CD4-positive, CD25-positive, alpha-beta regulatory T cell (primary cell): ENCODE measurements at regions not wholly inside any gene's neighbourhood (a gene's known extent, or its start where the extent isn't known, plus 50 kb on each side); places are given as distances from the start of the nearest gene placed in this dataset.

Experiments
- ATAC-seq, 2 donors: fragments of 150-1000 bp; cut with Tn5 transposase; one replicate each; pipeline ENCODE4 v1.10.0; 2021; ENCODE audit warnings: low read depth in 2 of 2, moderate number of reproducible peaks in 2 of 2, moderate library complexity in 1 of 2
- DNase-seq, 3 donors: peaks; one replicate each; pipeline versions ENCODE4 v3.0.0 to v3.0.0-alpha.2; 2012 to 2022; ENCODE audit warnings: mixed read lengths in 1 of 3
- H3K27ac ChIP-seq: one replicate; pipeline ENCODE4 v1.7.0; 2013; ENCODE audit warnings: mild to moderate bottlenecking, low read length; ENCODE audit not compliant: insufficient read depth, poor library complexity, severe bottlenecking
- H3K27me3 ChIP-seq: one replicate; pipeline ENCODE4 v1.7.0; 2013; ENCODE audit warnings: low read length; ENCODE audit not compliant: control insufficient read depth, insufficient read depth
- H3K36me3 ChIP-seq: one replicate; pipeline ENCODE4 v1.7.0; 2013; ENCODE audit warnings: mild to moderate bottlenecking, low read length, moderate library complexity; ENCODE audit not compliant: control insufficient read depth, insufficient read depth
- H3K4me1 ChIP-seq: 2 replicates; pipeline ENCODE4 v1.7.0; 2013; ENCODE audit warnings: mild to moderate bottlenecking, low read length; ENCODE audit not compliant: insufficient read depth, control insufficient read depth, poor library complexity, severe bottlenecking
- H3K4me3 ChIP-seq: one replicate; pipeline ENCODE4 v1.7.0; 2013; ENCODE audit warnings: low read depth, mild to moderate bottlenecking, low read length, moderate library complexity
- H3K9me3 ChIP-seq, 2 experiments: 1 replicate in 1 of 2; 2 replicates in 1 of 2; pipeline ENCODE4 v1.7.0; 2013; ENCODE audit warnings: low read length in 2 of 2, mild to moderate bottlenecking in 1 of 2, moderate library complexity in 1 of 2; ENCODE audit not compliant: control insufficient read depth in 2 of 2
- H3K27ac Mint-ChIP-seq, 3 donors: one replicate each; pipeline ENCODE4 v1.8.0; 2020 to 2022; ENCODE audit warnings: mild to moderate bottlenecking in 3 of 3, mixed read lengths in 3 of 3, moderate library complexity in 2 of 3
- H3K27me3 Mint-ChIP-seq: one replicate; pipeline ENCODE4 v1.8.0; 2022; ENCODE audit warnings: mild to moderate bottlenecking, mixed read lengths
- H3K36me3 Mint-ChIP-seq: one replicate; pipeline ENCODE4 v1.8.0; 2020; ENCODE audit warnings: mixed read lengths
- H3K4me1 Mint-ChIP-seq, 4 donors: one replicate each; pipeline ENCODE4 v1.8.0; 2020 to 2022; ENCODE audit warnings: mixed read lengths in 4 of 4, mild to moderate bottlenecking in 1 of 4
- H3K4me3 Mint-ChIP-seq, 4 donors: one replicate each; pipeline ENCODE4 v1.8.0; 2020 to 2022; ENCODE audit warnings: mild to moderate bottlenecking in 4 of 4, mixed read lengths in 4 of 4, moderate library complexity in 3 of 4
- H3K9me3 Mint-ChIP-seq, 7 donors: one replicate each; pipeline ENCODE4 v1.8.0; 2020 to 2022; ENCODE audit warnings: mixed read lengths in 7 of 7, mild to moderate bottlenecking in 3 of 7, moderate library complexity in 2 of 7

DNA sequence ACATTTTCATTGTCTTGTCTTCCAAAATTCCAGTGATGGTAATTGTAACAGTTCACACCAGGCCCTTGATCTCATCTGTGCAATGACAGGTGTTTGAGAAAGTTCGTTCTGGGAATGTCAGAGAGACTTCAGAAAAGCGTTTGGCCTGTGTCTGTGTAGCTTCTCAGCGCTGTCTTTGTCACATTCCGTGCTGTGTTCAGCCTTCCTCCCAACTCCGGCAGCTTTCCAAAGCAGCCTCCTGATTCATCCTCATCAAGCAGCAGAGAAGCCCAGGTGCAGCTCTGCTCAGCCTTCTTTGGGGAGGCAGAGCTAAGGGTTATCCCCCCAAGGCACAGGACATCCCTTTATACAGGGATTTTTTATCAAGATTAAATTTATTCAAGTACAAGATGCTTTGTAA, 494.0 kb upstream of the SUCLG2 start:
- Mint-ChIP-seq H3K4me3 (no peak overlapping the region), H3K27me3 (no peaks in the 10 kb centered on the region), H3K9me3 (peaks cover 0 to 1% (median 0%) of the 10 kb centered on the region in 7 donors), H3K27ac (no peak overlapping the region), H3K4me1 (peaks cover 0 to 2% (median 0%) of the 10 kb centered on the region in 4 donors), H3K36me3 (peaks cover 3% of the 10 kb centered on the region)
- H3K4me3 ChIP-seq: no peak overlapping the region
- no peak overlapping the region for H3K27ac ChIP-seq
- H3K9me3 ChIP-seq: no peaks in the 10 kb centered on the region
- no peaks in the 10 kb centered on the region for H3K27me3 ChIP-seq
- H3K36me3 ChIP-seq: no peaks in the 10 kb centered on the region
- no peak for ATAC-seq
- H3K4me1 ChIP-seq: no peaks in the 10 kb centered on the region
- no peak for DNase-seq

DNA sequence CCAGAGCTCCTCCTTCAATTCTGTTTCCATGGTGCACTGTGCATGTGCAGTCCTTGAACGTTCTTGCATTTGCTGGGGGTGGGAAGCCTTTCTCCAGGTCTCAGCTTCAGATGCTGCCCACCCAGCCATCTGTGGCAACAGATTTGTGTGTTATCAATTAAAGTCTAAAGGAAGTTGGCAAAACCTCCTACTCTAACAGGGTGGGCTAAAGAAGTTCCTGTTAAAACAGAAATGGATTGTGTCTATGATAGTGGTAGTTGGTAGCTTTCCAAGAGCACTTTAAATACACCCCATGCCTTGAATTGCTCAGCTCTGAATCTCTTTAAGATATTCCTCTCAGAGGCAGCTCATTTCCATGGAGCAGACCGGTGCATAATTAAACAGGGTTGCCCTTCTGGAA, 488.0 kb upstream of the SUCLG2 start:
- ATAC-seq (no peak), DNase-seq (no peak)
- Mint-ChIP-seq H3K27me3 (no peaks in the 10 kb centered on the region), H3K36me3 (no peaks in the 10 kb centered on the region), H3K9me3 (peaks cover 0 to 2% (median 0%) of the 10 kb centered on the region in 7 donors), H3K27ac (no peak overlapping the region), H3K4me3 (no peak overlapping the region), H3K4me1 (peaks cover 0 to 3% (median 0%) of the 10 kb centered on the region in 4 donors)
- Histone ChIP-seq H3K27me3 (no peaks in the 10 kb centered on the region), H3K4me1 (no peaks in the 10 kb centered on the region), H3K27ac (no peak overlapping the region), H3K9me3 (no peaks in the 10 kb centered on the region), H3K36me3 (no peaks in the 10 kb centered on the region), H3K4me3 (no peak overlapping the region)

DNA sequence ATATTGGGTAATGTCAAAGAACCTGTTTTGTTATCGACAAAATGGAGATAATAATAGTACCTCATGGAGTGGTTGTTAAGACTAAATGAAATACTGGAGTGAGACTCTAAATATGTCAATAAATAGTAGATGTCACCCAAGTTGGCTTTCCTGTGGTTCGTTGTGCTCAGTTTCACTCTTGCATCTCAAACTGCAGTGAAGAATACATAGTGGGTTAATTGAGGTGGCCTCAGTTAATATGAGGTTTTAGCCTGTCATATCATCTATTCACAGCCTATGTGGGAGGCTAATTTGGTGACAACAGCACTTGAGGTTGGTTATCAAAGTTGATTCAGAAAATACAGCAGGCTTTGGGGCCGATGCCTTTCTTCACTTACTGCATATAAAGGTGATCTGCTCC, 485.5 kb upstream of the SUCLG2 start:
- DNase-seq: no peak
- Mint-ChIP-seq H3K27ac (no peak overlapping the region), H3K4me3 (no peak overlapping the region), H3K4me1 (peaks cover 0 to 5% (median 0%) of the 10 kb centered on the region in 4 donors), H3K27me3 (no peaks in the 10 kb centered on the region), H3K9me3 (peaks cover 0 to 2% (median 0%) of the 10 kb centered on the region in 7 donors), H3K36me3 (no peaks in the 10 kb centered on the region)
- H3K4me1 ChIP-seq: no peaks in the 10 kb centered on the region
- H3K4me3 ChIP-seq: no peak overlapping the region
- H3K27ac ChIP-seq: no peak overlapping the region
- H3K9me3 ChIP-seq: no peaks in the 10 kb centered on the region
- no peaks in the 10 kb centered on the region for H3K27me3 ChIP-seq
- ATAC-seq: no peak
- H3K36me3 ChIP-seq: peaks cover 1% of the 10 kb centered on the region

DNA sequence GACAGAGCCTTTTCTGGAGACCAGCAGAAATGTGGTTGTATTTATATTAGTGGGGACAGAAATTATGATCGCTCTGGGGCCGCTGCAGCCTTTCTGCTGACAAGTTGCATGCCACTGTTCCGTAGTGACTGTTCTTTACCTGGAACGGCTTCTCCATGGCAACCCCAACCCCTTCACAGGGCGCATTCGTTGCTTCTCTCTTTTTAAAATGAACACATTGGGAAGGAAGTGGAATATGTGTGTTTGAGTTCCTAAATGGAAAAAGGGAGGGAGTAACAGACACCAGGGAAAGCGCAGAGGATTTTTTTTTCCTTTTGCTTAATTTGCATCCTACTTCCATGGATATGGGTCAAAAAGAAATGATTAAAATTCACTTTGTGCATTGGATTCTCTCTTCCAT, 482.0 kb upstream of the SUCLG2 start:
- H3K27ac ChIP-seq: no peak overlapping the region
- no peak overlapping the region for H3K4me3 ChIP-seq
- no peaks in the 10 kb centered on the region for H3K27me3 ChIP-seq
- ATAC-seq (no peak), DNase-seq (no peak)
- peaks cover 1% of the 10 kb centered on the region for H3K36me3 ChIP-seq
- no peaks in the 10 kb centered on the region for H3K9me3 ChIP-seq
- H3K4me1 ChIP-seq: no peaks in the 10 kb centered on the region
- Mint-ChIP-seq H3K27me3 (no peaks in the 10 kb centered on the region), H3K27ac (no peak overlapping the region), H3K36me3 (no peaks in the 10 kb centered on the region), H3K9me3 (peaks cover 0 to 7% (median 1%) of the 10 kb centered on the region in 7 donors), H3K4me3 (no peak overlapping the region), H3K4me1 (peaks cover 0 to 5% (median 0%) of the 10 kb centered on the region in 4 donors)

DNA sequence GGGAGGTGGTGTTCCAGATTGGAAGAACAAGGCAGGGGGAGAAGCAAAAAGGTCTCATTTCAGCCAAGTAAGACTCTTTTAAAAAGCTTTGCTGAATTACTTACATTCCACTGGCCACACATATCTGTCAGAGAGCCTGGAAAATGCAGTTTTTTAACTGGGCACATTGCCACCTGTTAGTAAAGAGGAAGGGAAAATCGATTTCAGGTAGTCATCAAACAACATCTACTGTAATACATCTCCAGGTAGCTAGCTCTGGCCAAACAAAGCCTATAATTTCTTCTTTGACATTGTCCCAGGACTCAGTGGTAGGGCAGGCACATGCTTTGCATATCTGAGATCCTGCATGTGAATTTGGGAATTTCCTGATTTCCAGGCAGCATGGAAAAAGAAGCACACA, 480.7 kb upstream of the SUCLG2 start:
- no peaks in the 10 kb centered on the region for H3K4me1 ChIP-seq
- H3K27ac Mint-ChIP-seq: no peak overlapping the region
- H3K27me3 Mint-ChIP-seq: no peaks in the 10 kb centered on the region
- ATAC-seq (no peak), DNase-seq (no peak)
- peaks cover 1% of the 10 kb centered on the region for H3K36me3 ChIP-seq
- peaks cover 0 to 6% (median 0%) of the 10 kb centered on the region in 4 donors for H3K4me1 Mint-ChIP-seq
- no peaks in the 10 kb centered on the region for H3K27me3 ChIP-seq
- H3K36me3 Mint-ChIP-seq: peaks cover 10% of the 10 kb centered on the region
- H3K9me3 ChIP-seq: no peaks in the 10 kb centered on the region
- no peak overlapping the region for H3K4me3 ChIP-seq
- H3K4me3 Mint-ChIP-seq: no peak overlapping the region
- no peak overlapping the region for H3K27ac ChIP-seq
- H3K9me3 Mint-ChIP-seq: peaks cover 0 to 8% (median 1%) of the 10 kb centered on the region in 7 donors

DNA sequence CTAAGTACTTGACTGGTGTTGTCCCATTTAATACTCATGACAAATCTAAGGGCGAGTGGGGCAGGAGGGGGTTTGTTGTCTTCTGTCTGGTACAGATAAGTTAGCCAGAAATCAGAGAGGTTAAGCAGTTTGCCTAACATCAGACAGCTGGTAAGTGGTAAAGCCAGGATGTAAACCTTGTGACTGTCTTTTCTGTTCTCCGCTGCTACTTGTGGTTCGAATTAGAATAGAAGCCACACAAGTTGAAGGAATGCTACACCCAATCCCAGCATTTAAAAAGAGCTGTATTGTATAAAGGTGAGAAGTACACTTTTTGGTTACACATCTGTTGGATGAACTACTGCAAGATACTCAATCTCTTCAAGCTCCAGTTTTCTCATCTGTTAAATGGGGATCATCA, 474.7 kb upstream of the SUCLG2 start:
- H3K9me3 Mint-ChIP-seq: peaks cover 0 to 11% (median 2%) of the 10 kb centered on the region in 7 donors
- H3K36me3 Mint-ChIP-seq: peaks cover 10% of the 10 kb centered on the region
- no peak overlapping the region for H3K4me3 ChIP-seq
- peaks cover 0 to 9% (median 6%) of the 10 kb centered on the region in 4 donors for H3K4me1 Mint-ChIP-seq
- H3K4me3 Mint-ChIP-seq: no peak overlapping the region
- no peaks in the 10 kb centered on the region for H3K4me1 ChIP-seq
- H3K27me3 ChIP-seq: no peaks in the 10 kb centered on the region
- H3K27me3 Mint-ChIP-seq: no peaks in the 10 kb centered on the region
- no peaks in the 10 kb centered on the region for H3K9me3 ChIP-seq
- no peak overlapping the region for H3K27ac Mint-ChIP-seq
- DNase-seq (no peak), ATAC-seq (no peak)
- no peaks in the 10 kb centered on the region for H3K36me3 ChIP-seq
- no peak overlapping the region for H3K27ac ChIP-seq

DNA sequence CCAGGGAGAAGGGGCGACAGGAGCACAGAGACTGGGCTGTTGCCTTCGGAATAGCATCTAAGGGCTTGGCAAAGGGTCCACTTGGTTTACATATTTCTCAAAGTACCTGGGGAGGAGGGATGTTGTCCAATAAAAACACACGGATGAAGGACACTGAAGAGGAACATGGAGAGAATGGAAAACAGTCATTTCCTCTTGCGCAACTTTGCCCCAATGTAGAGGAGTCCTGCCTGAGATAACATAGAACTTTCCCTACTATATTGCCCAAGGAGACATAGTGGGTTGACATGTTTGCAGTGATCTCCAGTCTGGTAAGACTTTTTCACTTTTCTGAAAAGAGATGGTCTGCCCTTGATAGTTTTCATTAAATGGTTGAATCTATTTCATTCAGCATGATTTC, 468.8 kb upstream of the SUCLG2 start:
- H3K9me3 Mint-ChIP-seq: peaks cover 0 to 18% (median 0%) of the 10 kb centered on the region in 7 donors
- Histone ChIP-seq H3K4me3 (no peak overlapping the region), H3K9me3 (no peaks in the 10 kb centered on the region), H3K4me1 (no peaks in the 10 kb centered on the region), H3K27me3 (no peaks in the 10 kb centered on the region), H3K27ac (no peak overlapping the region), H3K36me3 (no peaks in the 10 kb centered on the region)
- H3K27me3 Mint-ChIP-seq: no peaks in the 10 kb centered on the region
- no peak overlapping the region for H3K4me3 Mint-ChIP-seq
- DNase-seq (no peak), ATAC-seq (no peak)
- H3K27ac Mint-ChIP-seq: no peak overlapping the region
- no peaks in the 10 kb centered on the region for H3K36me3 Mint-ChIP-seq
- H3K4me1 Mint-ChIP-seq: peaks cover 0 to 10% (median 7%) of the 10 kb centered on the region in 4 donors

DNA sequence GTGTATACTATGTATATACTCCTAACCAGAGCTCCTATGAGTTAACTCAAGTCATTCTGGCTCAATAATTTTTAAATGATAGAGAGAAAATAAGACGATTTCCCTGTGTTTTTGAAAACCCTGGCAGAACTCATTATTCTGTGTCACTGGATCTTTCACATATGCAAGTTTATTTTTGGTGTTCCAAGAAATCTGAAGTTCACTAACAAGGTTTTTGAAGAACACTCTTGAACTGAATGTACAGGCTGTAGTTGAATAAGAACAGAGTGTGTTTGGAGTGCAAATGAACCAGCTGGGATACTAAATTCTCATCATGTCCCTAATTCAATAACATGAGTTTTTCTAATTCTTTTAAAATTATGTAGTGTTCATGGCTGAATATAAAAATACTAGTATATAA, 466.9 kb upstream of the SUCLG2 start:
- no peaks in the 10 kb centered on the region for H3K36me3 ChIP-seq
- H3K9me3 ChIP-seq: no peaks in the 10 kb centered on the region
- H3K27me3 ChIP-seq: no peaks in the 10 kb centered on the region
- peaks cover 0 to 10% (median 3%) of the 10 kb centered on the region in 4 donors for H3K4me1 Mint-ChIP-seq
- H3K9me3 Mint-ChIP-seq: peaks cover 0 to 11% (median 0%) of the 10 kb centered on the region in 7 donors
- no peaks in the 10 kb centered on the region for H3K4me1 ChIP-seq
- no peak overlapping the region for H3K4me3 ChIP-seq
- ATAC-seq: no peak
- no peaks in the 10 kb centered on the region for H3K27me3 Mint-ChIP-seq
- no peak for DNase-seq
- no peak overlapping the region for H3K4me3 Mint-ChIP-seq
- H3K27ac ChIP-seq: no peak overlapping the region
- no peak overlapping the region for H3K27ac Mint-ChIP-seq
- H3K36me3 Mint-ChIP-seq: no peaks in the 10 kb centered on the region
